ENCODE measurements at regions not wholly inside any gene's neighbourhood (a gene's known extent, or its start where the extent isn't known, plus 50 kb on each side); places are given as distances from the start of the nearest gene placed in this dataset.

GRCh38 chr5:166649676-166650075, 1641.8 kb upstream of the WWC1 start:
- Histone ChIP-seq H3K27me3 (no peaks in the 10 kb centered on the region), H3K9me3 (no peaks in the 10 kb centered on the region), H3K4me1 (no peaks in the 10 kb centered on the region), H3K36me3 (no peaks in the 10 kb centered on the region), H3K4me3 (ENCODE audit: low read depth, low read length) (no peak overlapping the region)
- no peak for DNase-seq
- no peak for TF ChIP-seq CTCF (IDR thresholded peaks at IDR 0.05; ENCODE audit: low read depth, low read length)

- Histone ChIP-seq H3K9me3 (no peaks in the 10 kb centered on the region), H3K4me1 (no peaks in the 10 kb centered on the region), H3K27me3 (no peaks in the 10 kb centered on the region), H3K36me3 (no peaks in the 10 kb centered on the region), H3K4me3 (ENCODE audit: low read depth, low read length) (no peak overlapping the region)
- no peak for TF ChIP-seq CTCF (IDR thresholded peaks at IDR 0.05; ENCODE audit: low read depth, low read length)
- DNase-seq = no peak
Measured at GRCh38 chr5:166651234-166651633, 1640.2 kb upstream of the WWC1 start.

GRCh38 chr5:166671811-166672210, 1619.6 kb upstream of the WWC1 start:
- no peak for DNase-seq
- no peak for TF ChIP-seq CTCF (IDR thresholded peaks at IDR 0.05; ENCODE audit: low read depth, low read length)
- no peaks in the 10 kb centered on the region for H3K4me1 ChIP-seq
- H3K9me3 ChIP-seq = no peaks in the 10 kb centered on the region
- H3K36me3 ChIP-seq = no peaks in the 10 kb centered on the region
- no peak overlapping the region for H3K4me3 ChIP-seq (ENCODE audit: low read depth, low read length)
- no peaks in the 10 kb centered on the region for H3K27me3 ChIP-seq

GRCh38 chr5:166672431-166672830, 1619.0 kb upstream of the WWC1 start:
- Histone ChIP-seq H3K9me3 (no peaks in the 10 kb centered on the region), H3K27me3 (no peaks in the 10 kb centered on the region), H3K36me3 (no peaks in the 10 kb centered on the region), H3K4me1 (no peaks in the 10 kb centered on the region), H3K4me3 (ENCODE audit: low read depth, low read length) (no peak overlapping the region)
- TF ChIP-seq CTCF (IDR thresholded peaks at IDR 0.05; ENCODE audit: low read depth, low read length) = no peak
- no peak for DNase-seq

GRCh38 chr5:166677891-166678290, 1613.6 kb upstream of the WWC1 start:
- Histone ChIP-seq H3K9me3 (no peaks in the 10 kb centered on the region), H3K4me3 (ENCODE audit: low read depth, low read length) (no peak overlapping the region), H3K27me3 (no peaks in the 10 kb centered on the region), H3K4me1 (no peaks in the 10 kb centered on the region), H3K36me3 (no peaks in the 10 kb centered on the region)
- DNase-seq = no peak
- no peak for TF ChIP-seq CTCF (IDR thresholded peaks at IDR 0.05; ENCODE audit: low read depth, low read length)

GRCh38 chr5:166679331-166679730, 1612.1 kb upstream of the WWC1 start:
- DNase-seq = no peak
- Histone ChIP-seq H3K9me3 (no peaks in the 10 kb centered on the region), H3K4me1 (no peaks in the 10 kb centered on the region), H3K27me3 (no peaks in the 10 kb centered on the region), H3K4me3 (ENCODE audit: low read depth, low read length) (no peak overlapping the region), H3K36me3 (no peaks in the 10 kb centered on the region)
- no peak for TF ChIP-seq CTCF (IDR thresholded peaks at IDR 0.05; ENCODE audit: low read depth, low read length)

Data from BE2C (cell line).